MCF 10A (cell line): ENCODE measurements at regions not wholly inside any gene's neighbourhood (a gene's known extent, or its start where the extent isn't known, plus 50 kb on each side); places are given as distances from the start of the nearest gene placed in this dataset.

ENCODE experiments used
- BruUV-seq: library from RNA; stranded (reverse); fragments of 400-500 nt; replicated peaks from 2 replicates; lab custom pipeline; 2021; lab: Mats Ljungman, UMichigan
- CTCF ChIA-PET: fragments of 300-600 bp; sonication (Branson Sonifier 250); formaldehyde crosslinking; extraction: SDS; loops from one replicate; lab custom pipeline; 2021; ENCODE audit warnings: antibody characterized with exemption, inconsistent platforms; lab: Yijun Ruan, JAX
- POLR2A ChIA-PET: fragments of 300-600, 350-650 bp; sonication (Branson Sonifier 250); formaldehyde crosslinking; extraction: SDS; loops from one replicate; lab custom pipeline; 2020; ENCODE audit warnings: antibody characterized with exemption, inconsistent platforms; lab: Yijun Ruan, JAX
- DNase-seq: peaks from one replicate; pipeline ENCODE4 v3.0.0-alpha.2; 2018; ENCODE audit not compliant: unreplicated experiment
- H3K27ac Mint-ChIP-seq: one replicate; pipeline ENCODE4 v1.8.0; 2022; ENCODE audit warnings: mild to moderate bottlenecking, low read depth, mixed read lengths; ENCODE audit not compliant: unreplicated experiment
- H3K27me3 Mint-ChIP-seq: one replicate; pipeline ENCODE4 v1.8.0; 2022; ENCODE audit warnings: mixed read lengths; ENCODE audit not compliant: insufficient read depth, unreplicated experiment
- H3K36me3 Mint-ChIP-seq: one replicate; pipeline ENCODE4 v1.8.0; 2022; ENCODE audit warnings: mild to moderate bottlenecking, moderate library complexity, mixed read lengths; ENCODE audit not compliant: insufficient read depth, unreplicated experiment
- H3K4me1 Mint-ChIP-seq: one replicate; pipeline ENCODE4 v1.8.0; 2022; ENCODE audit warnings: mixed read lengths; ENCODE audit not compliant: insufficient read depth, unreplicated experiment
- H3K4me3 Mint-ChIP-seq: one replicate; pipeline ENCODE4 v1.8.0; 2022; ENCODE audit warnings: mild to moderate bottlenecking, moderate library complexity, mixed read lengths; ENCODE audit not compliant: unreplicated experiment
- H3K9me3 Mint-ChIP-seq: one replicate; pipeline ENCODE4 v1.8.0; 2022; ENCODE audit warnings: mixed read lengths; ENCODE audit not compliant: unreplicated experiment
- intact Hi-C: fragments of 100-400 bp; cut with micrococcal nuclease; formaldehyde crosslinking; loops from 2 replicates; pipeline ENCODE4 v1.14.1; 2022
- TF ChIP-seq, protein P1 (sequence below): fragments of 200-600 bp; IDR thresholded peaks from one replicate; pipeline ENCODE4 v1.8.0; 2022; ENCODE audit warnings: antibody characterized with exemption, mild to moderate bottlenecking; ENCODE audit not compliant: unreplicated experiment

DNA sequence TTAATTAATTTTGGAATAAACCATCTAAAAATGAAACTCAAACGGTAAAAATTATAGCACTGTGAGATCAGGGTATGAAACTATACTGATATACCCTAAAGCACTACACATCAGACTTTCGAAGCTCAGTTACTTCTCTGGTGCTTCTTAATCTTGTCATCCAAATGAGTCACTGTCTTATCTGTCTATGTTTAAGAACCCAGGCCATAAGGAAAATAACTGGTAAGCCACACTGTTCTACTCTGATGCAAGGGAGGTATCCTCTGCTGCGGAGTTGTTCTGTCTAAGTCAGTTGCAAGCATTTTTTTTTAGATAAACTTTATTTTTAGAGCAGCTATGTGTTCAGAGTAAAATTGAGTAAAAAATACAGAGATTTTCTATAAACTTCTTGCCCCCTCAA is 830.8 kb upstream of the POU3F4 start:
- no TSS peak for BruUV-seq
- H3K27ac Mint-ChIP-seq, result peak overlapping the region; percentile 49
- H3K4me1 Mint-ChIP-seq, result no peaks in the 10 kb centered on the region
- ChIA-PET CTCF (interaction anchor here (0.9 to 1.9 kb wide), 12 partner anchors 8 to 696 kb away, joined by 3 to 11 read pairs (median 5); no protein-coding TSS in a partner anchor), POLR2A (interaction anchor here (0.6 to 1.0 kb wide), 2 partner anchors 80 to 252 kb away, joined by 3 to 6 read pairs; no protein-coding TSS in a partner anchor)
- no peaks in the 10 kb centered on the region for H3K9me3 Mint-ChIP-seq
- TF ChIP-seq, protein P1, sequence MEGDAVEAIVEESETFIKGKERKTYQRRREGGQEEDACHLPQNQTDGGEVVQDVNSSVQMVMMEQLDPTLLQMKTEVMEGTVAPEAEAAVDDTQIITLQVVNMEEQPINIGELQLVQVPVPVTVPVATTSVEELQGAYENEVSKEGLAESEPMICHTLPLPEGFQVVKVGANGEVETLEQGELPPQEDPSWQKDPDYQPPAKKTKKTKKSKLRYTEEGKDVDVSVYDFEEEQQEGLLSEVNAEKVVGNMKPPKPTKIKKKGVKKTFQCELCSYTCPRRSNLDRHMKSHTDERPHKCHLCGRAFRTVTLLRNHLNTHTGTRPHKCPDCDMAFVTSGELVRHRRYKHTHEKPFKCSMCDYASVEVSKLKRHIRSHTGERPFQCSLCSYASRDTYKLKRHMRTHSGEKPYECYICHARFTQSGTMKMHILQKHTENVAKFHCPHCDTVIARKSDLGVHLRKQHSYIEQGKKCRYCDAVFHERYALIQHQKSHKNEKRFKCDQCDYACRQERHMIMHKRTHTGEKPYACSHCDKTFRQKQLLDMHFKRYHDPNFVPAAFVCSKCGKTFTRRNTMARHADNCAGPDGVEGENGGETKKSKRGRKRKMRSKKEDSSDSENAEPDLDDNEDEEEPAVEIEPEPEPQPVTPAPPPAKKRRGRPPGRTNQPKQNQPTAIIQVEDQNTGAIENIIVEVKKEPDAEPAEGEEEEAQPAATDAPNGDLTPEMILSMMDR, result no peak
- H3K4me3 Mint-ChIP-seq, result no peak overlapping the region
- no peaks in the 10 kb centered on the region for H3K36me3 Mint-ChIP-seq
- peak; percentile 3 for DNase-seq
- H3K27me3 Mint-ChIP-seq, result no peaks in the 10 kb centered on the region
- intact Hi-C loops, result loop anchor here (5.0 kb wide), 1 partner anchor 720 kb away; no protein-coding TSS in a partner anchor

DNA sequence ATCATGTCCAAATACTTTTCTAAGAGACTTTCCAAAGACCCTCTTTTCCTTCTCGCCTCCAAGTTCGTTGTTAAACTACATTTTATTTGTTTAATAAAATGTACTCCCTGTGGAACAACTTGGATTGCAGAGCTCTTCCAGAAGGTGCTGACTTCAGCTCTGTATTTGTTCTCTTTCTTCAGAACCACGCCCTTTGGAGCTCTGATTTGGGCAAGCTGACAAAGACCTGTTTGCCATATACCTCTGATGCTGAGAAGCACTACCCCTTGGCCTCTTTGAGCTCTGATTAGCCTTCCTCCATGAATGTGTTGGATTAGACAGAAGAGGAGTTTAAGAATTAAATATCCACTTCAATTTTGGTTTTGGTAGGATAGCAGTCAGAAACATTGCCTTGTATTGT is 815.1 kb upstream of the POU3F4 start:
- Mint-ChIP-seq H3K27me3 (no peaks in the 10 kb centered on the region), H3K4me3 (no peak overlapping the region), H3K4me1 (peaks cover 6% of the 10 kb centered on the region), H3K36me3 (no peaks in the 10 kb centered on the region), H3K9me3 (peaks cover 10% of the 10 kb centered on the region), H3K27ac (no peak overlapping the region)
- peak; percentile 4 for DNase-seq
- CTCF ChIA-PET, result interaction anchor here (0.6 kb wide), 1 partner anchor 48 kb away, joined by 4 read pairs; no protein-coding TSS in a partner anchor
- POLR2A ChIA-PET, result interaction anchor here (0.7 to 1.6 kb wide), 3 partner anchors 64 to 121 kb away, joined by 3 to 6 read pairs (median 4); no protein-coding TSS in a partner anchor
- no TSS peak for BruUV-seq
- TF ChIP-seq, protein P1, result no peak
- intact Hi-C loops, result no loop called here

DNA sequence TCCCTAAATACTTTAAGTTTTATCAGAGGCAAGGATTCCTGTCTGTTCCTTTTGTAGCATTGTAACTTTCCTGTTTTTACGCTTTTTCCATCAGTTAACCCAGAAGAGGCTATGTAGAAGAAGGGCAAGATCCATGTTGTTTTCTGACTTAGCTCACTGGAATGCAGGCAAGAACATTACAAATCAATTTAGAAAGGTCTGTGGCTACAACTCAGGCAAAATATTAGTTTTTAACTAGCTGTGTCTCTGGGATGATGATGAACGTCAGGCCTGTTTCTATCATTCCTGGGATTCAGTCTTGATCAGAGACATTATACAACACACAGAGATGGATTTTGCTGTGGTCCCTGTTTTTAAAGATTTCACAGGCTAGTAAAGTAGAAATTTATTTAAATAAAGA is 813.0 kb upstream of the POU3F4 start:
- Mint-ChIP-seq H3K27me3 (no peaks in the 10 kb centered on the region), H3K36me3 (no peaks in the 10 kb centered on the region), H3K4me1 (peaks cover 6% of the 10 kb centered on the region), H3K27ac (no peak overlapping the region), H3K4me3 (no peak overlapping the region), H3K9me3 (no peaks in the 10 kb centered on the region)
- BruUV-seq, result no TSS peak
- ChIA-PET POLR2A (interaction anchor here (1.3 kb wide), 1 partner anchor 62 kb away, joined by 4 read pairs; no protein-coding TSS in a partner anchor), CTCF (no interaction called here)
- TF ChIP-seq, protein P1, result no peak
- no peak for DNase-seq
- intact Hi-C loops, result no loop called here

DNA sequence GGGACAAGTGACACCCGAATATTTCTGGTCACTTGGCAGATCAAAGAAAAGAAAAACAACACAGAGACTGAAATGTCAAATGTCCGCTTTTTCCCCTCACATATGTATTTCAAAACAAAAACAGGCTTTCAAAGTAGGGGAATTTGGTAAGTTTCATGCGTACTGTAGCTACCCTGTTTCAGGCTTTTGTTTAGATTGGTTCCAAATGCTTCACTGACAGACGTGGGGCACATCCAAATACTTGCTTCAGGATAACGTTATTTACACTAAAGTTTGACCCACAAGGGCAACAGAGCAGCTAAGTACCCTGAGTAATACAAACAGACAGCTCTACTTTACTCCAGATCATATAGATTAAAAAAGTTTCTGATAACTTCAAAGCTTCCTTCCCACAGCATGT is 804.5 kb upstream of the POU3F4 start:
- no peaks in the 10 kb centered on the region for H3K4me1 Mint-ChIP-seq
- no peak overlapping the region for H3K4me3 Mint-ChIP-seq
- BruUV-seq, result no TSS peak
- TF ChIP-seq, protein P1, result no peak
- CTCF ChIA-PET, result interaction anchor here (0.6 kb wide), 1 partner anchor 13 kb away, joined by 4 read pairs; no protein-coding TSS in a partner anchor
- H3K27ac Mint-ChIP-seq, result no peak overlapping the region
- POLR2A ChIA-PET, result no interaction called here
- no peaks in the 10 kb centered on the region for H3K9me3 Mint-ChIP-seq
- intact Hi-C loops, result no loop called here
- no peaks in the 10 kb centered on the region for H3K36me3 Mint-ChIP-seq
- no peak for DNase-seq
- no peaks in the 10 kb centered on the region for H3K27me3 Mint-ChIP-seq
